ENCODE measurements at regions not wholly inside any gene's neighbourhood (a gene's known extent, or its start where the extent isn't known, plus 50 kb on each side); places are given as distances from the start of the nearest gene placed in this dataset.

DNA sequence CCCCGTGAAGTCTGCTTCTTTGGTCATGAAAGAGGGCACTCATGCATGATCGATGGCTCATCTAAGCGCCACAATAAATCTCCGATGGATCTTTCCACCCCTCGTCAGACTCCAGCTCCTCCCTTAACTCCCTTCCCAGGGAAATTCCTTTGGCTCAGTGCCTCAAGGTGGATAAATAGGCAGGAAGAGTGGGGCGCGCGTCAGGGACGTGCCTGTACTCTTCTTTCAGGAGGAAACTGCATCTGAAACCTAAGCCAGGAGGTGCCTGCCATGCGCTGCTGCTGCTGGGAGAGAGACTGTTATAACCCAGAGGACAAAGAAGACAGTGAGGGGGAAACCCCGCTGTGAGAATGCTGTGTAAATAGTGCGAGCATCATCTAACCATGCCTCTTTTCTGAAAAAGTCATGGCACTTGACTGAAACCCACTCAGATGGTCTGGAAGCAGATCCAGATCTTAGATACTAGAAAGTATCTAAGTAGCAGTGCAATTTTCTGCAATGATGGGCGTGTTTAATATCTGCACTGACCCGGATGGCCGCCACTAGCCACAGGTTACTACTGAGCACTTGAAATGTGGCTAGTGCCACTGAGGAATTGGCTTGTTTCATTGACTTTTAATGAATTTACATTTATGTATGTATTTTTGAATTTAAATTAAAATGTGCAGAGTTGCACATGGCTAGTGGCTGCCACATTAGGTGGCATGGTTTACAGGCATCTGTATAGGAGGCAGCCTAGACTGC is 120.3 kb upstream of the BASP1 start:
- ATAC-seq = no peak
- H3K27ac ChIP-seq = no peak overlapping the region
- TF ChIP-seq, protein P1, sequence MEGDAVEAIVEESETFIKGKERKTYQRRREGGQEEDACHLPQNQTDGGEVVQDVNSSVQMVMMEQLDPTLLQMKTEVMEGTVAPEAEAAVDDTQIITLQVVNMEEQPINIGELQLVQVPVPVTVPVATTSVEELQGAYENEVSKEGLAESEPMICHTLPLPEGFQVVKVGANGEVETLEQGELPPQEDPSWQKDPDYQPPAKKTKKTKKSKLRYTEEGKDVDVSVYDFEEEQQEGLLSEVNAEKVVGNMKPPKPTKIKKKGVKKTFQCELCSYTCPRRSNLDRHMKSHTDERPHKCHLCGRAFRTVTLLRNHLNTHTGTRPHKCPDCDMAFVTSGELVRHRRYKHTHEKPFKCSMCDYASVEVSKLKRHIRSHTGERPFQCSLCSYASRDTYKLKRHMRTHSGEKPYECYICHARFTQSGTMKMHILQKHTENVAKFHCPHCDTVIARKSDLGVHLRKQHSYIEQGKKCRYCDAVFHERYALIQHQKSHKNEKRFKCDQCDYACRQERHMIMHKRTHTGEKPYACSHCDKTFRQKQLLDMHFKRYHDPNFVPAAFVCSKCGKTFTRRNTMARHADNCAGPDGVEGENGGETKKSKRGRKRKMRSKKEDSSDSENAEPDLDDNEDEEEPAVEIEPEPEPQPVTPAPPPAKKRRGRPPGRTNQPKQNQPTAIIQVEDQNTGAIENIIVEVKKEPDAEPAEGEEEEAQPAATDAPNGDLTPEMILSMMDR (IDR thresholded peaks at IDR 0.05) = no peak
- no peaks in the 10 kb centered on the region for H3K9me3 ChIP-seq
- H3K36me3 ChIP-seq = no peaks in the 10 kb centered on the region
- peaks cover 0 to 7% (median 0%) of the 10 kb centered on the region in 9 donors for H3K4me1 ChIP-seq
- DNase-seq = no peak
- no peaks in the 10 kb centered on the region for H3K27me3 ChIP-seq
- intact Hi-C loops (cut with DNase I) = no loop called here
- H3K4me3 ChIP-seq = no peak overlapping the region
- 59 to 62% methylated on average over 15 of the region's 15 CpGs for WGBS, 2 donors

DNA sequence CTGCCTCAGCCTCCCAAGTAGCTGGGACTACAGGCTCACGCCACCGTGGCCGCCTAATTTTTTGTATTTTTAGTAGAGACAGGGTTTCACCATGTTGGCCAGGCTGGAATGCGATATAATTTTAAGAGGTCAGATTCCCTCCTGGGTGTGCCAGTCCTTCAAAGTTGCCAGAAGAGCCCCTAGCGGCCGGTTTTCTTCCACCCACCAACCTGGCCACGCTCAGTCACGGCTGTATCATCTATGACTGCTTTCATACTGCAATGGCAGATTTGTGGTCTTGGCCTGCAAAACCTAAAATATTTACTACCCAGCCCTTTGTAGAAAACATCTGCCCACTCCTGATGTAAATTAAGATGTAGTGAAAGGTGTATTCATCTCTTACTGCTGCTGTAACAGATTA is 117.5 kb upstream of the BASP1 start:
- DNase-seq (no peak), ATAC-seq (no peak)
- intact Hi-C loops (cut with DNase I) = no loop called here
- WGBS, 2 donors = 96 to 98% methylated on average over 8 of the region's 8 CpGs
- H3K36me3 ChIP-seq = no peaks in the 10 kb centered on the region
- no peak overlapping the region for H3K27ac ChIP-seq
- peaks cover 0 to 7% (median 0%) of the 10 kb centered on the region in 9 donors for H3K4me1 ChIP-seq
- H3K27me3 ChIP-seq = no peaks in the 10 kb centered on the region
- no peaks in the 10 kb centered on the region for H3K9me3 ChIP-seq
- H3K4me3 ChIP-seq = no peak overlapping the region
- TF ChIP-seq, protein P1 (IDR thresholded peaks at IDR 0.05) = no peak

DNA sequence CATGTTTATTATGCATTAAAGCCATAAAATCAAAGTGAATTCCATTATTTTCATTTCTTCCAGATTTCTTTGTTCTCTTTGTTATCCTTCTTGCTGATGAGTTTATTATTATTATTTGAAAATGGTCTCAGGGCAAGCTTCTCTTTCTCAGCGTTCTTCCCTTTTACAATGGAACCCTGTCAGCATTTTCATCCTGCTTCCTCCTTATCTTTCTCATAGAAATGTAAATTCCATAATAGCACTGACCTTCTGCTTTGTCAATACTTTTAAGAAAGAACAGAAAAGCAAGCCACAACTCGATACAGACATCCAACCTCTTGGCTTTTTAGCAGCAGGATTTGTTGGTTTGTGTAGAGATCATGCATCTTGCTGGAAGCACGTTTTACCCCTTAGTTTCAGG is 114.0 kb upstream of the BASP1 start:
- WGBS, 2 donors = 66 to 75% methylated on average over 3 of the region's 3 CpGs
- no peaks in the 10 kb centered on the region for H3K9me3 ChIP-seq
- no peaks in the 10 kb centered on the region for H3K27me3 ChIP-seq
- intact Hi-C loops (cut with DNase I) = no loop called here
- no peaks in the 10 kb centered on the region for H3K36me3 ChIP-seq
- peaks cover 0 to 4% (median 0%) of the 10 kb centered on the region in 9 donors for H3K4me1 ChIP-seq
- no peak overlapping the region for H3K4me3 ChIP-seq
- no peak for ATAC-seq
- TF ChIP-seq, protein P1 (IDR thresholded peaks at IDR 0.05) = no peak
- no peak for DNase-seq
- H3K27ac ChIP-seq = no peak overlapping the region

DNA sequence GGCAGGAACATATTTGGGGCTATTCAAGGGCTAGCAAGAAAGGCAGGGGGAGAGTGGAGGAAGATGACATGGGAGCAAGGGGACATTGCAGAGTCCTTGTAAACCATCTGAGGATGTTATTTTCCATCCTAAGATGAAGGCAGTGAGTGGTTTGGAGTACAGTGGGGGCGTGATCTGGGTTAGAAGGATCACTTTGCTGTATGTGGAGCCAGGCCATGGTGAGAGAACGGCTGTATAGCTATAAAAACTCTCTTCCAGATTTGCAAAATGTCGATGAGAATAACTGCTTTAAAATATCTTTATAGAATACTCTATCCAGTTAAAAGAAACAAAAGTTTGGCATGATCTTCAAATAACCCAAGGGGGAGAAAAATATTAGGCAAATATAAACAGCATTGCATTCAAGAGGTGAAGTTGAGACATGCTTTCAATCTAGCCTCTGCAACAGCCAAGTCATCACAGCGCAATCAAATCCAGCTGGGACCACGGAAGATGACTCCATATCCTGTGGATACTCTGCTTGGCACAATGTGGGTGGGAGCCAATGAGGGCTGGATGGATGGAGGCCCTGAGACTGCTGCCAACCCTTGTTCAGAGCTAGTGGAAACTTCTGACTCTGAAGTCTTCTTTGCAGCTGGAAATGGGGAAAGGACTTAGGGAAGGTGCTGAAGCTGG is 111.5 kb upstream of the BASP1 start:
- TF ChIP-seq, protein P1 (IDR thresholded peaks at IDR 0.05) = no peak
- 63 to 76% methylated on average over 5 of the region's 5 CpGs for WGBS, 2 donors
- peak in 5 of 8 donors; percentile 29 to 80 (median 45) for ATAC-seq
- intact Hi-C loops (cut with DNase I) = no loop called here
- H3K4me1 ChIP-seq = peaks cover 0 to 13% (median 0%) of the 10 kb centered on the region in 9 donors
- H3K9me3 ChIP-seq = no peaks in the 10 kb centered on the region
- no peaks in the 10 kb centered on the region for H3K27me3 ChIP-seq
- H3K36me3 ChIP-seq = no peaks in the 10 kb centered on the region
- H3K4me3 ChIP-seq = no peak overlapping the region
- no peak for DNase-seq
- H3K27ac ChIP-seq = no peak overlapping the region

Measured in heart right ventricle (tissue), 16 donors.